CD4-positive, alpha-beta T cell (primary cell): ENCODE measurements at regions not wholly inside any gene's neighbourhood (a gene's known extent, or its start where the extent isn't known, plus 50 kb on each side); places are given as distances from the start of the nearest gene placed in this dataset.
A peak's percentile ranks its signal among the peaks of the same experiment; 100 is the strongest.

Source experiments
- ATAC-seq: fragments of 200-7000 bp; cut with Tn5 transposase; one replicate; pipeline ENCODE4 v1.10.0; 2022; ENCODE audit warnings: mild to moderate bottlenecking; ENCODE audit not compliant: poor library complexity
- CTCF ChIA-PET: fragments of 350-600 bp; sonication (Branson Sonifier 250); formaldehyde crosslinking; loops from one replicate; lab custom pipeline; 2021; ENCODE audit warnings: antibody characterized with exemption, inconsistent platforms; lab: Charles Lee
- POLR2A ChIA-PET: fragments of 350-600 bp; sonication (Branson Sonifier 250); formaldehyde crosslinking; loops from one replicate; lab custom pipeline; 2021; ENCODE audit warnings: antibody characterized with exemption, inconsistent platforms; lab: Charles Lee
- DNase-seq, 14 experiments: peaks; one replicate each; pipeline ENCODE4 v3.0.0-alpha.2; 2013 to 2020; ENCODE audit warnings: mixed read lengths in 2 of 14
- H3K27ac ChIP-seq, 2 donors: one replicate each; pipeline versions ENCODE4 v1.5.1 to v1.7.0; 2013; ENCODE audit warnings: low read length in 2 of 2, low read depth in 1 of 2, mild to moderate bottlenecking in 1 of 2
- H3K27me3 ChIP-seq, 2 experiments: 1 replicate in 1 of 2; 2 replicates in 1 of 2; pipeline versions ENCODE4 v1.6.1 to v1.7.0; 2013; ENCODE audit warnings: low read length in 2 of 2, control low read depth in 1 of 2, mild to moderate bottlenecking in 1 of 2, moderate library complexity in 1 of 2; ENCODE audit not compliant: insufficient read depth in 2 of 2, control insufficient read depth in 1 of 2
- H3K36me3 ChIP-seq: one replicate; pipeline ENCODE4 v1.6.1; 2013; ENCODE audit warnings: low read length, control low read depth; ENCODE audit not compliant: insufficient read depth
- H3K4me1 ChIP-seq: one replicate; pipeline ENCODE4 v1.6.1; 2013; ENCODE audit warnings: low read length, control low read depth; ENCODE audit not compliant: insufficient read depth
- H3K4me3 ChIP-seq: one replicate; pipeline ENCODE4 v1.5.1; 2013; ENCODE audit warnings: mild to moderate bottlenecking, low read length, moderate library complexity
- H3K9me3 ChIP-seq, 2 experiments: 1 replicate in 1 of 2; 2 replicates in 1 of 2; pipeline versions ENCODE4 v1.6.1 to v1.7.0; 2013; ENCODE audit warnings: low read length in 2 of 2, mild to moderate bottlenecking in 2 of 2, control low read depth in 1 of 2, moderate library complexity in 1 of 2; ENCODE audit not compliant: control insufficient read depth in 1 of 2, insufficient read depth in 1 of 2
- H3K27ac Mint-ChIP-seq: one replicate; pipeline ENCODE4 v1.8.0; 2020; ENCODE audit warnings: mixed read lengths
- H3K27me3 Mint-ChIP-seq: one replicate; pipeline ENCODE4 v1.8.0; 2021; ENCODE audit warnings: mixed read lengths
- H3K36me3 Mint-ChIP-seq: one replicate; pipeline ENCODE4 v1.8.0; 2021; ENCODE audit warnings: low read depth, mixed read lengths
- H3K4me1 Mint-ChIP-seq: one replicate; pipeline ENCODE4 v1.8.0; 2021; ENCODE audit warnings: low read depth, mixed read lengths
- H3K4me3 Mint-ChIP-seq: one replicate; pipeline ENCODE4 v1.8.0; 2020; ENCODE audit warnings: mild to moderate bottlenecking, mixed read lengths
- H3K9me3 Mint-ChIP-seq: one replicate; pipeline ENCODE4 v1.8.0; 2020; ENCODE audit warnings: mixed read lengths
- CTCF ChIP-seq: fragments of 200-600 bp; IDR thresholded peaks from one replicate; pipeline ENCODE4 v1.8.0; 2022; ENCODE audit warnings: antibody characterized with exemption, mild to moderate bottlenecking
- intact Hi-C, 2 experiments: fragments of 100-400 bp; cut with DNase I in 1 of 2; cut with micrococcal nuclease in 1 of 2; formaldehyde crosslinking; loops; one replicate each; pipeline versions ENCODE4 v1.15.1 to v1.9.0; 2023 to 2025; cut with DNase I, micrococcal nuclease

GRCh38 chr6:134632024-134632423 lies 314.1 kb upstream of the SGK1 start:
- Mint-ChIP-seq H3K9me3 (no peaks in the 10 kb centered on the region), H3K4me3 (peak overlapping the region; percentile 59), H3K36me3 (no peaks in the 10 kb centered on the region), H3K27ac (no peak overlapping the region), H3K4me1 (peaks cover 36% of the 10 kb centered on the region), H3K27me3 (no peaks in the 10 kb centered on the region)
- POLR2A ChIA-PET: no interaction called here
- peaks cover 11% of the 10 kb centered on the region for H3K4me1 ChIP-seq
- H3K27ac ChIP-seq: no peak overlapping the region
- peak in 1 of 14 experiments; percentile 17 for DNase-seq
- H3K27me3 ChIP-seq: no peaks in the 10 kb centered on the region
- H3K9me3 ChIP-seq: no peaks in the 10 kb centered on the region
- CTCF ChIA-PET: interaction anchor here (1.4 kb wide), 1 partner anchor 9 kb away, joined by 7 read pairs; no protein-coding TSS in a partner anchor
- no peaks in the 10 kb centered on the region for H3K36me3 ChIP-seq
- intact Hi-C loops: loop anchor here (10.0 kb wide), 2 partner anchors 107 to 117 kb away; no protein-coding TSS in a partner anchor
- ATAC-seq: no peak
- TF ChIP-seq CTCF: no peak
- H3K4me3 ChIP-seq: no peak overlapping the region

GRCh38 chr6:134631398-134631924 lies 313.5 kb upstream of the SGK1 start:
- no peak overlapping the region for H3K27ac Mint-ChIP-seq
- ATAC-seq (no peak), DNase-seq (no peak)
- Histone ChIP-seq H3K27ac (no peak overlapping the region), H3K9me3 (no peaks in the 10 kb centered on the region), H3K4me3 (no peak overlapping the region), H3K4me1 (peaks cover 9% of the 10 kb centered on the region), H3K27me3 (no peaks in the 10 kb centered on the region), H3K36me3 (no peaks in the 10 kb centered on the region)
- CTCF ChIA-PET: interaction anchor here (1.4 kb wide), 1 partner anchor 9 kb away, joined by 7 read pairs; no protein-coding TSS in a partner anchor
- POLR2A ChIA-PET: no interaction called here
- intact Hi-C loops: loop anchor here (10.0 kb wide), 2 partner anchors 107 to 117 kb away; no protein-coding TSS in a partner anchor
- H3K36me3 Mint-ChIP-seq: no peaks in the 10 kb centered on the region
- H3K4me1 Mint-ChIP-seq: peaks cover 34% of the 10 kb centered on the region
- no peak overlapping the region for H3K4me3 Mint-ChIP-seq
- no peak for TF ChIP-seq CTCF
- no peaks in the 10 kb centered on the region for H3K9me3 Mint-ChIP-seq
- no peaks in the 10 kb centered on the region for H3K27me3 Mint-ChIP-seq

- H3K27me3 Mint-ChIP-seq: no peaks in the 10 kb centered on the region
- peaks cover 30% of the 10 kb centered on the region for H3K4me1 Mint-ChIP-seq
- TF ChIP-seq CTCF: no peak
- ATAC-seq (no peak), DNase-seq (peak in 3 of 14 experiments; percentile 7 to 34 (median 27))
- no peak overlapping the region for H3K27ac Mint-ChIP-seq
- intact Hi-C loops: loop anchor here (10.0 kb wide), 2 partner anchors 106 to 116 kb away; no protein-coding TSS in a partner anchor
- H3K9me3 ChIP-seq: no peaks in the 10 kb centered on the region
- H3K9me3 Mint-ChIP-seq: no peaks in the 10 kb centered on the region
- no peaks in the 10 kb centered on the region for H3K36me3 ChIP-seq
- no peaks in the 10 kb centered on the region for H3K36me3 Mint-ChIP-seq
- POLR2A ChIA-PET: interaction anchor here (0.6 kb wide), 1 partner anchor 454 kb away, joined by 3 read pairs; no protein-coding TSS in a partner anchor
- CTCF ChIA-PET: no interaction called here
- H3K27me3 ChIP-seq: no peaks in the 10 kb centered on the region
- H3K4me3 Mint-ChIP-seq: no peak overlapping the region
- no peak overlapping the region for H3K27ac ChIP-seq
- H3K4me3 ChIP-seq: no peak overlapping the region
- H3K4me1 ChIP-seq: peaks cover 7% of the 10 kb centered on the region
Observed at GRCh38 chr6:134630508-134631121, 312.7 kb upstream of the SGK1 start.
